OCI-LY7 (cell line): ENCODE measurements at regions not wholly inside any gene's neighbourhood (a gene's known extent, or its start where the extent isn't known, plus 50 kb on each side); places are given as distances from the start of the nearest gene placed in this dataset.

ENCODE experiments used
- BruUV-seq: library from RNA; stranded (reverse); fragments of 400-500 nt; replicated peaks from 2 replicates; lab custom pipeline; 2021; lab: Mats Ljungman, UMichigan
- CTCF ChIA-PET: fragments of 300-600 bp; sonication (Branson Sonifier 250); formaldehyde crosslinking; loops from one replicate; lab custom pipeline; 2022; ENCODE audit warnings: antibody characterized with exemption; ENCODE audit not compliant: unreplicated experiment; lab: Charles Lee
- POLR2A ChIA-PET: fragments of 300-600 bp; sonication (Branson Sonifier 250); formaldehyde crosslinking; loops from one replicate; lab custom pipeline; 2022; ENCODE audit warnings: antibody characterized with exemption; lab: Charles Lee
- DNase-seq: peaks from one replicate; pipeline ENCODE4 v3.0.0-alpha.2; 2015; ENCODE audit warnings: low spot score
- H2AFZ ChIP-seq: fragments of 200-600 bp; sonication (generic), shearing (Covaris generic); 2 replicates; pipeline ENCODE4 v1.6.1; 2014; ENCODE audit warnings: mild to moderate bottlenecking, antibody characterized with exemption, low read length, moderate library complexity
- H3K27ac ChIP-seq: fragments of 200-600 bp; sonication (generic); 2 replicates; pipeline ENCODE4 v1.5.1; 2014; ENCODE audit warnings: mixed run types, low read depth, mild to moderate bottlenecking, moderate library complexity, low read length, inconsistent platforms; ENCODE audit not compliant: poor library complexity, severe bottlenecking
- H3K36me3 ChIP-seq: fragments of 200-600 bp; sonication (generic); 2 replicates; pipeline ENCODE4 v1.6.1; 2014; ENCODE audit warnings: mild to moderate bottlenecking, antibody characterized with exemption, low read length, moderate library complexity, mixed read lengths; ENCODE audit not compliant: insufficient read depth
- H3K4me1 ChIP-seq: fragments of 200-600 bp; sonication (generic); 2 replicates; pipeline ENCODE4 v1.5.1; 2014; ENCODE audit warnings: mild to moderate bottlenecking, low read length; ENCODE audit not compliant: insufficient read depth, poor library complexity, severe bottlenecking
- H3K4me2 ChIP-seq: fragments of 200-600 bp; sonication (generic); 2 replicates; pipeline ENCODE4 v1.6.1; 2014; ENCODE audit warnings: mild to moderate bottlenecking, low read length
- H3K4me3 ChIP-seq: fragments of 200-600 bp; sonication (generic); 2 replicates; pipeline ENCODE4 v1.5.1; 2014; ENCODE audit warnings: mild to moderate bottlenecking, low read depth, low read length; ENCODE audit not compliant: poor library complexity, severe bottlenecking
- H3K79me2 ChIP-seq: fragments of 200-600 bp; sonication (generic); 2 replicates; pipeline ENCODE4 v1.6.1; 2016; ENCODE audit warnings: low read depth, mild to moderate bottlenecking, low read length, moderate library complexity, mixed read lengths; ENCODE audit not compliant: insufficient read depth
- H3K9me2 ChIP-seq: fragments of 200-600 bp; sonication (generic); 2 replicates; pipeline ENCODE4 v1.6.1; 2016; ENCODE audit warnings: mild to moderate bottlenecking, low read length, mixed read lengths; ENCODE audit not compliant: insufficient read depth
- H3K9me3 ChIP-seq: fragments of 200-600 bp; sonication (generic); 2 replicates; pipeline ENCODE4 v1.6.1; 2014; ENCODE audit warnings: mild to moderate bottlenecking, mixed run types, low read length, mixed read lengths
- H4K20me1 ChIP-seq: fragments of 200-600 bp; sonication (generic); 2 replicates; pipeline ENCODE4 v1.6.1; 2014; ENCODE audit warnings: mild to moderate bottlenecking, antibody characterized with exemption, low read length, moderate library complexity, mixed read lengths; ENCODE audit not compliant: insufficient read depth
- CTCF ChIP-seq: fragments of 200-600 bp; sonication (generic); conservative IDR thresholded peaks from 2 replicates; pipeline ENCODE4 v1.5.1; 2014; ENCODE audit warnings: mild to moderate bottlenecking, antibody characterized with exemption, low read length, moderate library complexity, mixed read lengths
- EZH2phosphoT487 ChIP-seq: fragments of 200-600 bp; sonication (generic); IDR thresholded peaks from 2 replicates; pipeline ENCODE4 v1.6.1; 2018; ENCODE audit warnings: low read depth, borderline replicate concordance, mild to moderate bottlenecking, mixed run types, antibody characterized with exemption, low read length, moderate library complexity, mixed read lengths
- intact Hi-C: fragments of 100-400 bp; cut with micrococcal nuclease; formaldehyde crosslinking; loops from one replicate; pipeline ENCODE4 v1.10.0; 2022; ENCODE audit not compliant: unreplicated experiment

GRCh38 chr3:118445036-118445435 lies 589.6 kb downstream of the IGSF11 start:
- no peak overlapping the region for H3K4me2 ChIP-seq
- TF ChIP-seq CTCF (no peak), EZH2phosphoT487 (no peak)
- no peak overlapping the region for H2AFZ ChIP-seq
- no peaks in the 10 kb centered on the region for H3K4me1 ChIP-seq
- CTCF ChIA-PET = no interaction called here
- H3K36me3 ChIP-seq = no peaks in the 10 kb centered on the region
- H3K79me2 ChIP-seq = no peaks in the 10 kb centered on the region
- POLR2A ChIA-PET = interaction anchor here (0.6 kb wide), 1 partner anchor 51 kb away, joined by 3 read pairs; no protein-coding TSS in a partner anchor
- intact Hi-C loops = no loop called here
- no peaks in the 10 kb centered on the region for H3K9me3 ChIP-seq
- no peaks in the 10 kb centered on the region for H3K9me2 ChIP-seq
- H3K4me3 ChIP-seq = no peak overlapping the region
- no TSS peak for BruUV-seq
- H4K20me1 ChIP-seq = no peaks in the 10 kb centered on the region
- no peak overlapping the region for H3K27ac ChIP-seq
- DNase-seq = no peak

- TF ChIP-seq EZH2phosphoT487 = no peak
- TF ChIP-seq CTCF = no peak
- H3K4me2 ChIP-seq = no peak overlapping the region
- POLR2A ChIA-PET = no interaction called here
These were observed 587.3 kb downstream of the IGSF11 start for GRCh38 chr3:118447339-118447738.

GRCh38 chr3:118466795-118467330 lies 567.8 kb downstream of the IGSF11 start:
- H3K4me2 ChIP-seq = no peak overlapping the region
- no peak overlapping the region for H3K27ac ChIP-seq
- H3K9me3 ChIP-seq = no peaks in the 10 kb centered on the region
- ChIA-PET POLR2A (no interaction called here), CTCF (no interaction called here)
- no peak for DNase-seq
- no peaks in the 10 kb centered on the region for H3K9me2 ChIP-seq
- no peak overlapping the region for H2AFZ ChIP-seq
- H4K20me1 ChIP-seq = no peaks in the 10 kb centered on the region
- H3K4me3 ChIP-seq = no peak overlapping the region
- H3K36me3 ChIP-seq = no peaks in the 10 kb centered on the region
- no peaks in the 10 kb centered on the region for H3K79me2 ChIP-seq
- no TSS peak for BruUV-seq
- intact Hi-C loops = no loop called here
- TF ChIP-seq CTCF (no peak), EZH2phosphoT487 (no peak)
- no peaks in the 10 kb centered on the region for H3K4me1 ChIP-seq

More at GRCh38 chr3:118447339-118447738, 587.3 kb downstream of the IGSF11 start:
- Histone ChIP-seq H3K9me2 (no peaks in the 10 kb centered on the region), H3K79me2 (no peaks in the 10 kb centered on the region), H4K20me1 (no peaks in the 10 kb centered on the region), H3K36me3 (no peaks in the 10 kb centered on the region), H3K27ac (no peak overlapping the region), H3K4me3 (no peak overlapping the region), H2AFZ (no peak overlapping the region), H3K4me1 (no peaks in the 10 kb centered on the region), H3K9me3 (no peaks in the 10 kb centered on the region)
- no TSS peak for BruUV-seq
- CTCF ChIA-PET = no interaction called here
- intact Hi-C loops = no loop called here
- DNase-seq = no peak
